ENCODE measurements at regions not wholly inside any gene's neighbourhood (a gene's known extent, or its start where the extent isn't known, plus 50 kb on each side); places are given as distances from the start of the nearest gene placed in this dataset.
"Not testable (repeated sequence)": the region's sequence is repeated elsewhere in the genome, so short reads cannot be mapped to it uniquely, and the experiment has no call there.

GRCh38 chr4:3612934-3613333 lies 80.7 kb upstream of the LRPAP1 start:
- DNase-seq (ENCODE audit: low spot score), result no peak

- no peak for DNase-seq (ENCODE audit: low spot score)
Measured at GRCh38 chr4:3612281-3612680, 80.1 kb upstream of the LRPAP1 start.

GRCh38 chr4:3611778-3612177 lies 79.6 kb upstream of the LRPAP1 start:
- DNase-seq (ENCODE audit: low spot score), result no peak

GRCh38 chr4:3610851-3611250 lies 78.6 kb upstream of the LRPAP1 start:
- not testable (repeated sequence) for DNase-seq (ENCODE audit: low spot score)

GRCh38 chr4:3609905-3610304 lies 77.7 kb upstream of the LRPAP1 start:
- DNase-seq (ENCODE audit: low spot score), result not testable (repeated sequence)

GRCh38 chr4:3607690-3608552 lies 75.7 kb upstream of the LRPAP1 start:
- DNase-seq (ENCODE audit: low spot score), result no peak

GRCh38 chr4:3606850-3607249 lies 74.6 kb upstream of the LRPAP1 start:
- DNase-seq (ENCODE audit: low spot score), result not testable (repeated sequence)

- DNase-seq (ENCODE audit: low spot score), result not testable (repeated sequence)
Measured at GRCh38 chr4:3606271-3606670, 74.0 kb upstream of the LRPAP1 start.

- no peak for DNase-seq (ENCODE audit: low spot score)
Measured at GRCh38 chr4:3605491-3605890, 73.3 kb upstream of the LRPAP1 start.

- not testable (repeated sequence) for DNase-seq (ENCODE audit: low spot score)
Measured at GRCh38 chr4:3602886-3603645, 70.8 kb upstream of the LRPAP1 start.

- no peak for DNase-seq (ENCODE audit: low spot score)
Measured at GRCh38 chr4:3601992-3602391, 69.8 kb upstream of the LRPAP1 start.

- DNase-seq (ENCODE audit: low spot score), result not testable (repeated sequence)
Measured at GRCh38 chr4:3601108-3601690, 69.0 kb upstream of the LRPAP1 start.

GRCh38 chr4:3599951-3600350 lies 67.7 kb upstream of the LRPAP1 start:
- no peak for DNase-seq (ENCODE audit: low spot score)

GRCh38 chr4:3598695-3599227 lies 66.5 kb upstream of the LRPAP1 start:
- no peak for DNase-seq (ENCODE audit: low spot score)

GRCh38 chr4:3597896-3598505 lies 65.8 kb upstream of the LRPAP1 start:
- not testable (repeated sequence) for DNase-seq (ENCODE audit: low spot score)

- not testable (repeated sequence) for DNase-seq (ENCODE audit: low spot score)
Measured at GRCh38 chr4:3596957-3597733, 64.9 kb upstream of the LRPAP1 start.

- not testable (repeated sequence) for DNase-seq (ENCODE audit: low spot score)
Measured at GRCh38 chr4:3595627-3596291, 63.5 kb upstream of the LRPAP1 start.

- not testable (repeated sequence) for DNase-seq (ENCODE audit: low spot score)
Measured at GRCh38 chr4:3594751-3595150, 62.5 kb upstream of the LRPAP1 start.

- not testable (repeated sequence) for DNase-seq (ENCODE audit: low spot score)
Measured at GRCh38 chr4:3589946-3590924, 58.0 kb upstream of the LRPAP1 start.
